ENCODE measurements at regions not wholly inside any gene's neighbourhood (a gene's known extent, or its start where the extent isn't known, plus 50 kb on each side); places are given as distances from the start of the nearest gene placed in this dataset.

GRCh38 chrX:99722094-99722493, 688.0 kb downstream of the PCDH19 start:
- no peak overlapping the region for H3K27ac ChIP-seq (ENCODE audit: low read length)
- no peaks in the 10 kb centered on the region for H3K4me1 ChIP-seq (ENCODE audit: control insufficient read depth, insufficient read depth, low read length)
- no CpG with 5 or more reads among the region's 3 CpGs for WGBS (ENCODE audit: insufficient coverage, low lambda C conversion rate)
- no peaks in the 10 kb centered on the region for H3K36me3 ChIP-seq (ENCODE audit: control insufficient read depth, insufficient read depth, low read length)
- H3K9me3 ChIP-seq (ENCODE audit: control insufficient read depth, low read depth, low read length): peaks cover 1% of the 10 kb centered on the region
- H3K27me3 ChIP-seq (ENCODE audit: control insufficient read depth, insufficient read depth, low read length): no peaks in the 10 kb centered on the region
- DNase-seq: no peak
- no peak overlapping the region for H3K4me3 ChIP-seq (ENCODE audit: low read length)

DNA sequence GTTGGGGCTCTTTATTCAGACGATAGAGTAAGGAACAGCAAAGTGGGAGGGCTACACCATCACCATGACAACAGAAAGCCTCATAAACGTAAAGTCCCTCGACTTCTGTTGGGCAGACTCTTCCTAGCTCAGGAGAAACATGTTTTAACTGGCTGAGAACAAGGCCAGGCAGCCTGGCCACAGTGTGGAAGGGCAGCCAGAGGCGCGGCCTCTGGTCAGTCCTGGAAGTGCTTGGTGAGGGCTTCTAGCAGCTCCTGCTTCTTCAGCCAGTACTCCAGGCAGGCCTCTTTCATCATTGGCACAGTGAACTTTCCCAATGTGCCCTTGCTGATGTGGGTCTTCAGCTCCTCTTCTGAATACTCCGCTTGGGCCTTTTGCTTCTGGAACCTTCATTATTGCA, 690.9 kb downstream of the PCDH19 start:
- Histone ChIP-seq H3K27ac (ENCODE audit: low read length) (no peak overlapping the region), H3K4me1 (ENCODE audit: control insufficient read depth, insufficient read depth, low read length) (no peaks in the 10 kb centered on the region), H3K36me3 (ENCODE audit: control insufficient read depth, insufficient read depth, low read length) (no peaks in the 10 kb centered on the region), H3K9me3 (ENCODE audit: control insufficient read depth, low read depth, low read length) (peaks cover 3% of the 10 kb centered on the region), H3K27me3 (ENCODE audit: control insufficient read depth, insufficient read depth, low read length) (no peaks in the 10 kb centered on the region), H3K4me3 (ENCODE audit: low read length) (no peak overlapping the region)
- no peak for DNase-seq
- WGBS (ENCODE audit: insufficient coverage, low lambda C conversion rate): no CpG with 5 or more reads among the region's 6 CpGs

DNA sequence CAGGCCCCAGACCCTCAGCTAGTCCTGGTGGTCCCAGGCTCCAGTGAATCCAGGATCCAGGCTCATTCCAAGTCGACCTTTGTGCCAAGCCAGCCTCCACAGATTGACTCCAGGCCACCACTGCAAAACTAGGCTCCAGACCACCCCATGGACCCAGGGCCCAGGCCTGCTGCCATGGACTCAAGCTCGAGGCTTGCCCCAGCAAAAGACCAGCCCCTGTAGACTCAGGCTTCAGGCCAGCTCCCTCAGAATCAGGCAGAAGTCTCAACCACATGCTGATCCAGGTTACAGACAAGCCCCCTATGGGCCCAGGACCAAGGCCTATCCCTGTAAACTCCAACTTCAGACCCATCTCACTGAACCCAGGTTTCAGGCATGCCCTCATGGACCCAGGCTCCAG, 692.4 kb downstream of the PCDH19 start:
- DNase-seq: no peak
- WGBS (ENCODE audit: insufficient coverage, low lambda C conversion rate): no CpG with 5 or more reads among the region's 2 CpGs
- Histone ChIP-seq H3K27me3 (ENCODE audit: control insufficient read depth, insufficient read depth, low read length) (no peaks in the 10 kb centered on the region), H3K4me3 (ENCODE audit: low read length) (no peak overlapping the region), H3K9me3 (ENCODE audit: control insufficient read depth, low read depth, low read length) (peaks cover 3% of the 10 kb centered on the region), H3K27ac (ENCODE audit: low read length) (no peak overlapping the region), H3K4me1 (ENCODE audit: control insufficient read depth, insufficient read depth, low read length) (no peaks in the 10 kb centered on the region), H3K36me3 (ENCODE audit: control insufficient read depth, insufficient read depth, low read length) (no peaks in the 10 kb centered on the region)

GRCh38 chrX:99705701-99706100, 704.4 kb downstream of the PCDH19 start:
- no CpG with 5 or more reads among the region's 4 CpGs for WGBS (ENCODE audit: insufficient coverage, low lambda C conversion rate)
- no peaks in the 10 kb centered on the region for H3K36me3 ChIP-seq (ENCODE audit: control insufficient read depth, insufficient read depth, low read length)
- H3K9me3 ChIP-seq (ENCODE audit: control insufficient read depth, low read depth, low read length): no peaks in the 10 kb centered on the region
- no peak overlapping the region for H3K4me3 ChIP-seq (ENCODE audit: low read length)
- H3K27me3 ChIP-seq (ENCODE audit: control insufficient read depth, insufficient read depth, low read length): no peaks in the 10 kb centered on the region
- DNase-seq: no peak
- H3K4me1 ChIP-seq (ENCODE audit: control insufficient read depth, insufficient read depth, low read length): no peaks in the 10 kb centered on the region
- no peak overlapping the region for H3K27ac ChIP-seq (ENCODE audit: low read length)

GRCh38 chrX:99703473-99703872, 706.6 kb downstream of the PCDH19 start:
- no peaks in the 10 kb centered on the region for H3K4me1 ChIP-seq (ENCODE audit: control insufficient read depth, insufficient read depth, low read length)
- H3K27me3 ChIP-seq (ENCODE audit: control insufficient read depth, insufficient read depth, low read length): no peaks in the 10 kb centered on the region
- no peaks in the 10 kb centered on the region for H3K36me3 ChIP-seq (ENCODE audit: control insufficient read depth, insufficient read depth, low read length)
- no CpG with 5 or more reads among the region's 4 CpGs for WGBS (ENCODE audit: insufficient coverage, low lambda C conversion rate)
- H3K27ac ChIP-seq (ENCODE audit: low read length): no peak overlapping the region
- no peak overlapping the region for H3K4me3 ChIP-seq (ENCODE audit: low read length)
- DNase-seq: no peak
- H3K9me3 ChIP-seq (ENCODE audit: control insufficient read depth, low read depth, low read length): no peaks in the 10 kb centered on the region

DNA sequence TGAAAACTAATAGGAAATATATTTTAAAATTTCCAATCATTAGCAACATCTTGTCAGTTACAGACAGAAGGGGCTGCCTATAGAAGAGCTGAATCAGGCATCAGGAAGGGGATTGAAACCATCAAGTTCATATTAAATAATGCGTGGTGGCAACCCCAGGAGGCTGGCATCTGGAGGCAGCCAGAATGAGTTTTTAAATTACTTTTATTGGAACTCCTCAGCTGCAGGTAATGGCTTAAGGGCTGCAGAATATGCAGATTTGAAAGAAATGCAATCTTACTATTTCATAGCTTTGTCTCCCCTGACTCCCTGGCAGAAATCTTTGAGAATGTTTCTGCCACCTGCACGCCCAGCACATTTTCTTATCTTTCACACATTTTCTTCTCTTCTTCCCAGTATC, 711.6 kb downstream of the PCDH19 start:
- no peak for DNase-seq
- Histone ChIP-seq H3K27ac (ENCODE audit: low read length) (no peak overlapping the region), H3K4me1 (ENCODE audit: control insufficient read depth, insufficient read depth, low read length) (no peaks in the 10 kb centered on the region), H3K36me3 (ENCODE audit: control insufficient read depth, insufficient read depth, low read length) (no peaks in the 10 kb centered on the region), H3K4me3 (ENCODE audit: low read length) (no peak overlapping the region), H3K9me3 (ENCODE audit: control insufficient read depth, low read depth, low read length) (no peaks in the 10 kb centered on the region), H3K27me3 (ENCODE audit: control insufficient read depth, insufficient read depth, low read length) (no peaks in the 10 kb centered on the region)
- no CpG with 5 or more reads among the region's 2 CpGs for WGBS (ENCODE audit: insufficient coverage, low lambda C conversion rate)

- DNase-seq: no peak
- H3K27me3 ChIP-seq (ENCODE audit: control insufficient read depth, insufficient read depth, low read length): no peaks in the 10 kb centered on the region
- H3K4me3 ChIP-seq (ENCODE audit: low read length): no peak overlapping the region
- H3K36me3 ChIP-seq (ENCODE audit: control insufficient read depth, insufficient read depth, low read length): no peaks in the 10 kb centered on the region
- H3K4me1 ChIP-seq (ENCODE audit: control insufficient read depth, insufficient read depth, low read length): no peaks in the 10 kb centered on the region
- no peak overlapping the region for H3K27ac ChIP-seq (ENCODE audit: low read length)
- no CpG with 5 or more reads among the region's 4 CpGs for WGBS (ENCODE audit: insufficient coverage, low lambda C conversion rate)
- H3K9me3 ChIP-seq (ENCODE audit: control insufficient read depth, low read depth, low read length): no peaks in the 10 kb centered on the region
These were observed 746.9 kb downstream of the PCDH19 start for GRCh38 chrX:99663136-99663535.

DNA sequence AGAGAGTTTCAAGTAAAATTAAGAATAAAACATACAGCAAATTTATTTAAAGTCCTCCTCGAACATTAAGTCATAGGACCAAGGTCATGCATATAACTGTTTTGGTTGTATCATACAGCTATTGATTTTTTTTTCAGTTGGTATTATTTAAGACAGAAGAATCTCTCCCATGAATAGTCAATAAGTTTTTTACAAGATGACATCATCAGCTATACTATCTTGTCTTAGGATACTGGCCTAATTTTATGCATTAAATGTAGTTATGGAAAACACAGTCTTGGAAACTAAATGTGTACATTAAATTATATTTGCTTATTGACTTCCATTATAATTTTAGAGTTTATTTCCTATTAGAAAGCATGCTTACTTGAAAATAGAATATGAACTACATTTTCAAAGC, 755.9 kb downstream of the PCDH19 start:
- no peak overlapping the region for H3K4me3 ChIP-seq (ENCODE audit: low read length)
- no CpG with 5 or more reads among the region's 1 CpG for WGBS (ENCODE audit: insufficient coverage, low lambda C conversion rate)
- H3K4me1 ChIP-seq (ENCODE audit: control insufficient read depth, insufficient read depth, low read length): no peaks in the 10 kb centered on the region
- DNase-seq: no peak
- no peaks in the 10 kb centered on the region for H3K9me3 ChIP-seq (ENCODE audit: control insufficient read depth, low read depth, low read length)
- no peaks in the 10 kb centered on the region for H3K36me3 ChIP-seq (ENCODE audit: control insufficient read depth, insufficient read depth, low read length)
- no peaks in the 10 kb centered on the region for H3K27me3 ChIP-seq (ENCODE audit: control insufficient read depth, insufficient read depth, low read length)
- H3K27ac ChIP-seq (ENCODE audit: low read length): no peak overlapping the region

- DNase-seq: no peak
- WGBS (ENCODE audit: insufficient coverage, low lambda C conversion rate): no CpG with 5 or more reads among the region's 1 CpG
These were observed 756.7 kb downstream of the PCDH19 start for GRCh38 chrX:99653352-99653751.

DNA sequence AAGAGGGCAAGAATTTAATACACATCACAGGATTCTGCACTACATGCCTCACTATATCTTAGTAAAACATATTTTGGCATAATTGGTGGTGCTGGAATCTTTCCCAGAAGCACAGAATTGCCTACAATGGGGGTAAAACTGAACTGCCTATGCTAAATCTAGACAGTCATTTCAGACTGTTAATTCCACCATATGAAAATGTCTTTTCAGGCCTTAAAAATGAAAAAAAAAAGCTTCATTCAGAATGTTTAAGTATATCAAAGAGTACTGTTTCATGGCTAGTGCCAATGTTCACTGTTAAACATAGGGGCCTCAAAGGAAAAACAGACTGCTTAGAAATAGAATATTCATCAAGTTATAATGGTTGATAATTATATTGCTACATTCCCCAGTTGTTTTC, 797.0 kb downstream of the PCDH19 start:
- H3K9me3 ChIP-seq (ENCODE audit: control insufficient read depth, low read depth, low read length): no peaks in the 10 kb centered on the region

More at GRCh38 chrX:99653352-99653751, 756.7 kb downstream of the PCDH19 start:
- H3K27ac ChIP-seq (ENCODE audit: low read length): no peak overlapping the region
- H3K9me3 ChIP-seq (ENCODE audit: control insufficient read depth, low read depth, low read length): no peaks in the 10 kb centered on the region
- H3K4me1 ChIP-seq (ENCODE audit: control insufficient read depth, insufficient read depth, low read length): no peaks in the 10 kb centered on the region
- H3K27me3 ChIP-seq (ENCODE audit: control insufficient read depth, insufficient read depth, low read length): no peaks in the 10 kb centered on the region
- no peaks in the 10 kb centered on the region for H3K36me3 ChIP-seq (ENCODE audit: control insufficient read depth, insufficient read depth, low read length)
- H3K4me3 ChIP-seq (ENCODE audit: low read length): no peak overlapping the region

DNA sequence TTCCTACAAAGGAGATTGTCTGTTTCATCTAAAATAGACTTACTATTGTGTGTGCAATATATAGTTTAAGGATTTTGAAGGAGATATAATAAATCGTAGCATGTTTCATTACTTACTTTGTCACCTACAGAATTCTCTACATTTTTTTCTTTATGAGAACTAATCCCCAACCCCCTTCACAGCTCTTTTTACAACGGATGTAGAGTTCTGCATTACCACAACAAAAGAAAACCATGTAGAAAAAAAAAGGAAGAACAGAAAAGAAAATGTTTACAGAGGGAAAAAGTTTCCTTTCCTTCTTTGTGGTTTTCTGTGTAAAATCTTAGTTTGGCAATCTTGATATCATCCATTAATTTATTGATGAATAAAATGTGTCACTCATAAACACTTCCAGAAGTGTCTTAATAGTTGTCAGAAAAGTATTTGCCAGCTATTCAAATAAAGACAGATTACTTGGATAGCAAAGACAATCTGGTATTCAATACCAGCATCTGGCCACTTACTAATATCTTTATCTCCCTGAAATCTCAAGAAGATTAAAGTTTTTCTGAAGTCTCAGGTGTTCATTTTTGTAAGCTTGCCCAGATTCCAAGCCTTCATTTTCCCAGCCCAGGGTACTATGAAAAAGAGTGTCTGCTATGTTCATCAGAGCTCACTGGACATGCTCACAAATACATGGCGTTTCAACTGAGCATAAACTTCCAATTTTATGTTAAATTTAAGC, 806.8 kb downstream of the PCDH19 start:
- Histone ChIP-seq H3K27me3 (ENCODE audit: control insufficient read depth, insufficient read depth, low read length) (no peaks in the 10 kb centered on the region), H3K9me3 (ENCODE audit: control insufficient read depth, low read depth, low read length) (no peaks in the 10 kb centered on the region), H3K4me1 (ENCODE audit: control insufficient read depth, insufficient read depth, low read length) (no peaks in the 10 kb centered on the region), H3K4me3 (ENCODE audit: low read length) (no peak overlapping the region), H3K27ac (ENCODE audit: low read length) (no peak overlapping the region), H3K36me3 (ENCODE audit: control insufficient read depth, insufficient read depth, low read length) (no peaks in the 10 kb centered on the region)
- 57% methylated on average over 1 of the region's 3 CpGs for WGBS (ENCODE audit: insufficient coverage, low lambda C conversion rate)
- no peak for DNase-seq

More for the DNA sequence above, 797.0 kb downstream of the PCDH19 start:
- H3K27me3 ChIP-seq (ENCODE audit: control insufficient read depth, insufficient read depth, low read length): no peaks in the 10 kb centered on the region
- no peak for DNase-seq
- H3K27ac ChIP-seq (ENCODE audit: low read length): no peak overlapping the region
- H3K36me3 ChIP-seq (ENCODE audit: control insufficient read depth, insufficient read depth, low read length): no peaks in the 10 kb centered on the region
- H3K4me3 ChIP-seq (ENCODE audit: low read length): no peak overlapping the region
- H3K4me1 ChIP-seq (ENCODE audit: control insufficient read depth, insufficient read depth, low read length): no peaks in the 10 kb centered on the region
